GM23248 (cell line): ENCODE measurements at regions not wholly inside any gene's neighbourhood (a gene's known extent, or its start where the extent isn't known, plus 50 kb on each side); places are given as distances from the start of the nearest gene placed in this dataset.

Experiments
- EZH2 ChIP-seq: fragments of 200-600 bp; sonication (generic); IDR thresholded peaks from 2 replicates; pipeline ENCODE4 v1.6.1; 2018; ENCODE audit warnings: antibody characterized with exemption, mild to moderate bottlenecking; ENCODE audit not compliant: insufficient read depth, poor library complexity, severe bottlenecking
- EZH2phosphoT487 ChIP-seq: fragments of 200-600 bp; sonication (generic); IDR thresholded peaks from 2 replicates; pipeline ENCODE4 v1.6.1; 2018; ENCODE audit warnings: antibody characterized with exemption, moderate library complexity, mild to moderate bottlenecking, low read depth; ENCODE audit not compliant: insufficient read depth

DNA sequence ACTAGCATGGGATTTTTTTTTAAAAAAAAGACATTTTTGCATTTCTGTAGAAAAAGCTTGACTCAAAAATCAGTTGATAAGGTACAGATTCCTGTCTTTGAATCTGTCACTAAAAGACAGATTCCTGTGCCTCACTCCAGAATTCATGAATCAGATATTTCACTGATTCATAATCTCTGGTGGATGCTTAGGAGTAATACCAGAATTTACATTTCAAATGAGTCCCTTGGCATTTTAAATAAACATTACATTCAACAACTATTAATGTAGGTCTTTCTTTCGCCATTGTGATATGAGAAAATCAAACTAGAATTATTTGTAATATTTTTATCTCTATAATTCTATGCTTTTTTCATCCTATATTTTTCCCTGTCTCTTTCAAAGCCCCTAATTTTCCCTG lies 128.3 kb downstream of the APIP start:
- no peak for TF ChIP-seq EZH2
- TF ChIP-seq EZH2phosphoT487 = no peak
